HepG2 (cell line): ENCODE measurements at regions not wholly inside any gene's neighbourhood (a gene's known extent, or its start where the extent isn't known, plus 50 kb on each side); places are given as distances from the start of the nearest gene placed in this dataset.

Experiments used
- ATF3 ChIP-seq: sonication (generic); formaldehyde crosslinking; IDR thresholded peaks from 2 replicates; pipeline ENCODE4 v1.4.0; 2020; ENCODE audit warnings: missing genetic modification reagents
- CTCF ChIP-seq: sonication (generic); formaldehyde crosslinking; IDR thresholded peaks from 2 replicates; pipeline ENCODE4 v1.5.0; 2020; ENCODE audit warnings: mild to moderate bottlenecking, missing genetic modification reagents, moderate library complexity
- HIVEP1 ChIP-seq: sonication (generic); formaldehyde crosslinking; IDR thresholded peaks from 2 replicates; pipeline ENCODE4 v1.4.0; 2020; ENCODE audit warnings: mild to moderate bottlenecking, missing genetic modification reagents
- SATB2 ChIP-seq: sonication (generic); formaldehyde crosslinking; IDR thresholded peaks from 2 replicates; pipeline ENCODE4 v1.5.0; 2020; ENCODE audit warnings: missing genetic modification reagents
- TAF1 ChIP-seq: sonication (generic); formaldehyde crosslinking; IDR thresholded peaks from 2 replicates; pipeline ENCODE4 v1.4.0; 2020; ENCODE audit warnings: missing genetic modification reagents
- ZNF329 ChIP-seq: sonication (generic); formaldehyde crosslinking; IDR thresholded peaks from 2 replicates; pipeline ENCODE4 v1.9.0; 2021; ENCODE audit warnings: low read depth, mild to moderate bottlenecking, missing genetic modification reagents
- ZNF605 ChIP-seq: sonication (generic); formaldehyde crosslinking; IDR thresholded peaks from 2 replicates; pipeline ENCODE4 v1.8.0; 2022; ENCODE audit warnings: mild to moderate bottlenecking, missing genetic modification reagents

- TF ChIP-seq ATF3 (CRISPR knock-in tag) (no peak), ZNF605 (CRISPR knock-in tag) (no peak), HIVEP1 (CRISPR knock-in tag) (no peak), CTCF (no peak), TAF1 (CRISPR knock-in tag) (no peak), SATB2 (no peak), ZNF329 (no peak)
These were observed 147.9 kb upstream of the FAM20C start for GRCh38 chr7:44541-44896.
